HCT116 (cell line): ENCODE measurements at regions not wholly inside any gene's neighbourhood (a gene's known extent, or its start where the extent isn't known, plus 50 kb on each side); places are given as distances from the start of the nearest gene placed in this dataset.

Source experiments
- ATAC-seq: fragments of 200-7000 bp; cut with Tn5 transposase; 2 replicates; pipeline ENCODE4 v1.9.1; 2020; ENCODE audit warnings: mild to moderate bottlenecking, moderate library complexity
- BruUV-seq: library from RNA; stranded (reverse); fragments of 400-500 nt; replicated peaks from 2 replicates; lab custom pipeline; 2021; lab: Mats Ljungman, UMichigan
- CTCF ChIA-PET: fragments of 300-600 bp; sonication (Branson Sonifier 250); formaldehyde crosslinking; loops from one replicate; lab custom pipeline; 2021; ENCODE audit warnings: antibody characterized with exemption; lab: Charles Lee
- POLR2A ChIA-PET: fragments of 300-600, 350-600 bp; sonication (Branson Sonifier 250); formaldehyde crosslinking; loops from one replicate; lab custom pipeline; 2021; ENCODE audit warnings: antibody characterized with exemption; lab: Charles Lee
- RAD21 ChIA-PET, 2 experiments: fragments of 300-600 bp; sonication (Branson Sonifier 250); formaldehyde crosslinking; loops; one replicate each; lab custom pipeline; 2023; ENCODE audit warnings: low total read pairs in 2 of 2; ENCODE audit not compliant: uncharacterized antibody in 2 of 2, unreplicated experiment in 2 of 2, low non-redundant PET in 1 of 2; lab: Charles Lee
- DNase-seq: peaks from one replicate; pipeline ENCODE4 v3.0.0-alpha.2; 2010; ENCODE audit warnings: low read depth, low spot score
- H2AFZ ChIP-seq: fragments of 200-600 bp; shearing (Covaris generic), sonication (generic); 2 replicates; pipeline ENCODE4 v1.6.1; 2017; ENCODE audit warnings: low read depth, mixed run types, mixed read lengths, antibody characterized with exemption, low read length; ENCODE audit not compliant: poor library complexity, severe bottlenecking
- H3K27ac ChIP-seq: 2 replicates; pipeline ENCODE4 v1.5.1; 2012; ENCODE audit warnings: low read depth, low read length
- H3K27me3 ChIP-seq: fragments of 200-600 bp; sonication (generic); 2 replicates; pipeline ENCODE4 v1.6.1; 2016; ENCODE audit warnings: mixed run types, low read length, mixed read lengths; ENCODE audit not compliant: insufficient read depth
- H3K36me3 ChIP-seq, 2 experiments: fragments of 200-500 bp in 1 of 2; fragments of 200-600 bp in 1 of 2; sonication (Bioruptor generic) in 1 of 2; sonication (generic) in 1 of 2; 2 replicates each; pipeline versions ENCODE4 v1.5.1 to v1.6.1; 2014 to 2016; ENCODE audit warnings: low read length in 2 of 2, inconsistent platforms in 1 of 2, mixed read lengths in 1 of 2, mixed run types in 1 of 2; ENCODE audit not compliant: insufficient read depth in 2 of 2, control insufficient read depth in 1 of 2
- H3K4me1 ChIP-seq, 2 experiments: fragments of 200-600 bp in 1 of 2; sonication (generic) in 1 of 2; 2 replicates each; pipeline versions ENCODE4 v1.5.1 to v1.6.1; 2012 to 2017; ENCODE audit warnings: low read length in 2 of 2, inconsistent platforms in 1 of 2, mild to moderate bottlenecking in 1 of 2, mixed read lengths in 1 of 2, mixed run types in 1 of 2, moderate library complexity in 1 of 2; ENCODE audit not compliant: insufficient read depth in 2 of 2, control insufficient read depth in 1 of 2
- H3K4me2 ChIP-seq: fragments of 200-600 bp; sonication (generic); 2 replicates; pipeline ENCODE4 v1.6.1; 2017; ENCODE audit warnings: mixed run types, low read length, mixed read lengths
- H3K4me3 ChIP-seq, 2 experiments: fragments of 200-600 bp in 1 of 2; sonication (generic) in 1 of 2; replicated peaks in 1 of 2; 2 replicates each; pipeline ENCODE4 v1.5.1; 2011 to 2016; ENCODE audit warnings: low read length in 2 of 2, control low read depth in 1 of 2, low read depth in 1 of 2, mild to moderate bottlenecking in 1 of 2, mixed read lengths in 1 of 2, mixed run types in 1 of 2
- H3K79me2 ChIP-seq: fragments of 200-600 bp; sonication (generic); 2 replicates; pipeline ENCODE4 v1.6.1; 2017; ENCODE audit warnings: mild to moderate bottlenecking, mixed run types, low read length, moderate library complexity, mixed read lengths; ENCODE audit not compliant: insufficient read depth
- H3K9ac ChIP-seq: fragments of 200-600 bp; sonication (generic); 2 replicates; pipeline ENCODE4 v1.6.1; 2016; ENCODE audit warnings: low read length, mixed read lengths
- H3K9me2 ChIP-seq: fragments of 200-600 bp; sonication (generic), shearing (Covaris generic); 2 replicates; pipeline ENCODE4 v1.6.1; 2017; ENCODE audit warnings: mixed run types, mild to moderate bottlenecking, moderate library complexity; ENCODE audit not compliant: insufficient read depth
- H3K9me3 ChIP-seq, 2 experiments: fragments of 200-500 bp in 1 of 2; fragments of 200-600 bp in 1 of 2; sonication (Bioruptor generic) in 1 of 2; sonication (generic) in 1 of 2; 2 replicates each; pipeline ENCODE4 v1.6.1; 2014 to 2017; ENCODE audit warnings: low read length in 2 of 2, mixed read lengths in 2 of 2, inconsistent platforms in 1 of 2, low read depth in 1 of 2, mild to moderate bottlenecking in 1 of 2, mixed run types in 1 of 2, moderate library complexity in 1 of 2; ENCODE audit not compliant: control insufficient read depth in 1 of 2, insufficient read depth in 1 of 2
- H4K20me1 ChIP-seq: fragments of 200-600 bp; sonication (generic), shearing (Covaris generic); 2 replicates; pipeline ENCODE4 v1.6.1; 2017; ENCODE audit warnings: mixed run types, mild to moderate bottlenecking, moderate library complexity; ENCODE audit not compliant: insufficient read depth
- CBX3 ChIP-seq: IDR thresholded peaks from 2 replicates; pipeline ENCODE4 v1.6.1; 2012; ENCODE audit warnings: low read depth
- ELF1 ChIP-seq: IDR thresholded peaks from 2 replicates; pipeline ENCODE4 v1.6.1; 2012; ENCODE audit warnings: low read depth, borderline replicate concordance
- EZH2 ChIP-seq: fragments of 200-600 bp; sonication (generic); IDR thresholded peaks from 2 replicates; pipeline ENCODE4 v1.6.1; 2017; ENCODE audit warnings: antibody characterized with exemption, mixed run types
- POLR2A ChIP-seq: IDR thresholded peaks from 2 replicates; pipeline ENCODE4 v1.7.0; 2011; ENCODE audit warnings: borderline replicate concordance; ENCODE audit not compliant: insufficient read depth, insufficient read length; ENCODE audit errors: extremely low read depth
- POLR2AphosphoS5 ChIP-seq: IDR thresholded peaks from 2 replicates; pipeline ENCODE4 v1.6.1; 2011; ENCODE audit warnings: mild to moderate bottlenecking, low read depth, low read length, moderate library complexity
- RAD21 ChIP-seq: IDR thresholded peaks from 2 replicates; pipeline ENCODE4 v1.6.1; 2012; ENCODE audit warnings: low read depth, mild to moderate bottlenecking
- SP1 ChIP-seq: IDR thresholded peaks from 2 replicates; pipeline ENCODE4 v1.6.1; 2012; ENCODE audit warnings: low read depth
- SRF ChIP-seq: IDR thresholded peaks from 2 replicates; pipeline ENCODE4 v1.6.1; 2012; ENCODE audit warnings: low read depth
- TCF7L2 ChIP-seq: IDR thresholded peaks from 2 replicates; pipeline ENCODE4 v1.7.0; 2011; ENCODE audit warnings: borderline replicate concordance, inconsistent platforms; ENCODE audit not compliant: insufficient read depth, insufficient read length; ENCODE audit errors: extremely low read depth
- YY1 ChIP-seq: IDR thresholded peaks from 2 replicates; pipeline ENCODE4 v1.6.1; 2011; ENCODE audit warnings: low read length, low read depth, moderate library complexity, mild to moderate bottlenecking; ENCODE audit not compliant: insufficient replicate concordance; ENCODE audit errors: extremely low read depth
- ZFX ChIP-seq: fragments of 450-650 bp; IDR thresholded peaks from 2 replicates; pipeline ENCODE4 v1.6.1; 2017
- ZNF274 ChIP-seq: fragments of 200-500 bp; sonication (Bioruptor generic); IDR thresholded peaks from 2 replicates; pipeline ENCODE4 v1.6.1; 2014; ENCODE audit warnings: mild to moderate bottlenecking, low read depth, low read length, inconsistent platforms
- intact Hi-C: fragments of 100-400 bp; cut with micrococcal nuclease; formaldehyde crosslinking; loops from 2 replicates; pipeline ENCODE4 v1.10.0; 2022
- TF ChIP-seq, protein P1 (sequence below): IDR thresholded peaks from 2 replicates; pipeline ENCODE4 v1.6.1; 2011; ENCODE audit warnings: mild to moderate bottlenecking, low read length, moderate library complexity; ENCODE audit not compliant: insufficient replicate concordance; ENCODE audit errors: extremely low read depth
- TF ChIP-seq, protein P2 (sequence below), 3 experiments: fragments of 200-600 bp in 1 of 3; sonication (generic) in 1 of 3; IDR thresholded peaks in 2 of 3; conservative IDR thresholded peaks in 1 of 3; 2 replicates each; pipeline ENCODE4 v1.5.1; 2012 to 2017; ENCODE audit warnings: low read depth in 2 of 3, low read length in 2 of 3, antibody characterized with exemption in 1 of 3, borderline replicate concordance in 1 of 3, control low read depth in 1 of 3, mild to moderate bottlenecking in 1 of 3, mixed read lengths in 1 of 3, mixed run types in 1 of 3, moderate library complexity in 1 of 3; ENCODE audit not compliant: insufficient read depth in 1 of 3

DNA sequence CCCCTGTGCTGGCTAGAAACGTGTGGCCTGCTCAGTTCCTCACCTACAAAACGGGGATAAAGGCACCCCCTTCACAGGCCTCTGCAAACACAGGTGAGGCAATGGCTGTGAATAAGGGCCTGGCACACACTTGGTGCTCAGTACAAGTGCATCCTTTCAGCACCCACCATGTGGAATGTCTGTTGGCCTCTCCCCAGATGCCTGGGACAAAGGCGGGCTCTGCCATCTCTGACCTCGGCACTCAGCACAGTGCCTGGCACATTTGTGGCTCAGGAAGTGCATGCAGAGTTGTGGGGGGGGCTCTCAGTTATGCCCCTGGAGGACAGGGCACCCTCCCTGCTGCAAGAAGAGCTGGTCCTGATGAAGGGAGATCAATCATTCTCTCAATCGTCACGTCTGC, 224.6 kb upstream of the RAB6C start:
- ATAC-seq (no peak), DNase-seq (no peak)
- no peaks in the 10 kb centered on the region for H3K9me2 ChIP-seq
- ChIA-PET RAD21 (no interaction called here), POLR2A (no interaction called here), CTCF (no interaction called here)
- no peak overlapping the region for H2AFZ ChIP-seq
- H3K27me3 ChIP-seq: peaks cover 44% of the 10 kb centered on the region; the same call in 1 of the 2 replicates
- no TSS peak for BruUV-seq
- H3K36me3 ChIP-seq: no peaks in the 10 kb centered on the region
- H3K4me1 ChIP-seq: no peaks in the 10 kb centered on the region
- no peak overlapping the region for H3K27ac ChIP-seq
- no peaks in the 10 kb centered on the region for H3K9me3 ChIP-seq
- no peak overlapping the region for H3K9ac ChIP-seq
- H3K4me2 ChIP-seq: no peak overlapping the region
- TF ChIP-seq POLR2AphosphoS5 (no peak), SRF (no peak), CBX3 (no peak), POLR2A (no peak), TCF7L2 (no peak), ZNF274 (no peak), SP1 (no peak)
- no peaks in the 10 kb centered on the region for H4K20me1 ChIP-seq
- intact Hi-C loops: no loop called here
- no peak overlapping the region for H3K4me3 ChIP-seq
- H3K79me2 ChIP-seq: no peaks in the 10 kb centered on the region

DNA sequence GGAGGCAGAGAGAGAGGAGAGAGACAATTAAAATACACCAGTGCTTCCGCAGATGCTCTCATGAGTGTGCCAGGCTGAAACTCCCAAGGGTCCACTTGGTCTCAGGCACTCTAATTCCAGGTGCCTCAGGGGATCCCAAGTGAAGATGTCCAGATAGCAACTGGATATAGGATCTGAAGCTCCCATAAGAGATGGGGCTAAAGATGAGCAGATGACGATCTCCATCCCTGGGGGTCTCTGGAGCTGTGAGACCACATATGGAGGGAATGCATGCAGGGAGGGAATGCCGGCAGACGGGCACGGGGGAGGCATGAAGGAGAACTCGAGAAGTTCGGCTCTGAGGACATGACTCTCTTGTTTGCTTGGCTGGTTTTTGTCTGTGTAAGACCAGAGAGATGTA, 223.7 kb upstream of the RAB6C start:
- Histone ChIP-seq H3K4me1 (no peaks in the 10 kb centered on the region), H3K27me3 (peaks cover 44% of the 10 kb centered on the region; the same call in 1 of the 2 replicates), H3K36me3 (no peaks in the 10 kb centered on the region), H4K20me1 (no peaks in the 10 kb centered on the region), H3K9me3 (no peaks in the 10 kb centered on the region), H3K4me3 (no peak overlapping the region), H3K27ac (no peak overlapping the region), H3K79me2 (no peaks in the 10 kb centered on the region), H3K4me2 (no peak overlapping the region), H3K9me2 (no peaks in the 10 kb centered on the region), H2AFZ (no peak overlapping the region), H3K9ac (no peak overlapping the region)
- ChIA-PET RAD21 (no interaction called here), CTCF (no interaction called here), POLR2A (no interaction called here)
- ATAC-seq (no peak), DNase-seq (no peak)
- intact Hi-C loops: no loop called here
- BruUV-seq: no TSS peak
- TF ChIP-seq, protein P1, sequence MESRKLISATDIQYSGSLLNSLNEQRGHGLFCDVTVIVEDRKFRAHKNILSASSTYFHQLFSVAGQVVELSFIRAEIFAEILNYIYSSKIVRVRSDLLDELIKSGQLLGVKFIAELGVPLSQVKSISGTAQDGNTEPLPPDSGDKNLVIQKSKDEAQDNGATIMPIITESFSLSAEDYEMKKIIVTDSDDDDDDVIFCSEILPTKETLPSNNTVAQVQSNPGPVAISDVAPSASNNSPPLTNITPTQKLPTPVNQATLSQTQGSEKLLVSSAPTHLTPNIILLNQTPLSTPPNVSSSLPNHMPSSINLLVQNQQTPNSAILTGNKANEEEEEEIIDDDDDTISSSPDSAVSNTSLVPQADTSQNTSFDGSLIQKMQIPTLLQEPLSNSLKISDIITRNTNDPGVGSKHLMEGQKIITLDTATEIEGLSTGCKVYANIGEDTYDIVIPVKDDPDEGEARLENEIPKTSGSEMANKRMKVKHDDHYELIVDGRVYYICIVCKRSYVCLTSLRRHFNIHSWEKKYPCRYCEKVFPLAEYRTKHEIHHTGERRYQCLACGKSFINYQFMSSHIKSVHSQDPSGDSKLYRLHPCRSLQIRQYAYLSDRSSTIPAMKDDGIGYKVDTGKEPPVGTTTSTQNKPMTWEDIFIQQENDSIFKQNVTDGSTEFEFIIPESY: no peak
- no peak for TF ChIP-seq YY1
- no peak for TF ChIP-seq ZFX
- TF ChIP-seq POLR2AphosphoS5: no peak
- no peak for TF ChIP-seq ELF1
- TF ChIP-seq SP1: no peak
- no peak for TF ChIP-seq ZNF274
- TF ChIP-seq, protein P2, sequence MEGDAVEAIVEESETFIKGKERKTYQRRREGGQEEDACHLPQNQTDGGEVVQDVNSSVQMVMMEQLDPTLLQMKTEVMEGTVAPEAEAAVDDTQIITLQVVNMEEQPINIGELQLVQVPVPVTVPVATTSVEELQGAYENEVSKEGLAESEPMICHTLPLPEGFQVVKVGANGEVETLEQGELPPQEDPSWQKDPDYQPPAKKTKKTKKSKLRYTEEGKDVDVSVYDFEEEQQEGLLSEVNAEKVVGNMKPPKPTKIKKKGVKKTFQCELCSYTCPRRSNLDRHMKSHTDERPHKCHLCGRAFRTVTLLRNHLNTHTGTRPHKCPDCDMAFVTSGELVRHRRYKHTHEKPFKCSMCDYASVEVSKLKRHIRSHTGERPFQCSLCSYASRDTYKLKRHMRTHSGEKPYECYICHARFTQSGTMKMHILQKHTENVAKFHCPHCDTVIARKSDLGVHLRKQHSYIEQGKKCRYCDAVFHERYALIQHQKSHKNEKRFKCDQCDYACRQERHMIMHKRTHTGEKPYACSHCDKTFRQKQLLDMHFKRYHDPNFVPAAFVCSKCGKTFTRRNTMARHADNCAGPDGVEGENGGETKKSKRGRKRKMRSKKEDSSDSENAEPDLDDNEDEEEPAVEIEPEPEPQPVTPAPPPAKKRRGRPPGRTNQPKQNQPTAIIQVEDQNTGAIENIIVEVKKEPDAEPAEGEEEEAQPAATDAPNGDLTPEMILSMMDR (IDR thresholded peaks at IDR 0.05 in 2 of 3, conservative IDR thresholded peaks at IDR 0.05 in 1 of 3; ENCODE audit: borderline replicate concordance in 1 of 3, insufficient read depth in 1 of 3, low read depth in 2 of 3, low read length in 2 of 3): no peak
- no peak for TF ChIP-seq CBX3
- TF ChIP-seq POLR2A: no peak
- no peak for TF ChIP-seq EZH2
- TF ChIP-seq RAD21: no peak
